GM12878 (cell line): ENCODE measurements at regions not wholly inside any gene's neighbourhood (a gene's known extent, or its start where the extent isn't known, plus 50 kb on each side); places are given as distances from the start of the nearest gene placed in this dataset.
A peak's percentile ranks its signal among the peaks of the same experiment; 100 is the strongest.

Source experiments
- ASH2L ChIP-seq: fragments of 300-600, 200-600 bp; sonication (generic); IDR thresholded peaks from 2 replicates; pipeline ENCODE4 v1.6.1; 2017; ENCODE audit warnings: low read depth, mild to moderate bottlenecking, borderline replicate concordance
- BCL11A ChIP-seq: IDR thresholded peaks from 2 replicates; pipeline ENCODE4 v1.6.1; 2011; ENCODE audit warnings: low read depth, low read length
- BMI1 ChIP-seq: fragments of 450-650 bp; IDR thresholded peaks from 2 replicates; pipeline ENCODE4 v1.6.1; 2016; ENCODE audit warnings: mild to moderate bottlenecking, moderate library complexity, borderline replicate concordance
- CBFB ChIP-seq: IDR thresholded peaks from 2 replicates; pipeline ENCODE4 v1.6.1; 2016; ENCODE audit warnings: antibody characterized with exemption, low read depth
- CBX5 ChIP-seq: sonication (generic); IDR thresholded peaks from 2 replicates; pipeline ENCODE4 v1.6.1; 2016; ENCODE audit warnings: low read depth, moderate library complexity, mild to moderate bottlenecking, inconsistent platforms
- CEBPB ChIP-seq, 2 experiments: fragments of 150-350 bp in 1 of 2; IDR thresholded peaks; 2 replicates each; pipeline ENCODE4 v1.6.1; 2012 to 2014; ENCODE audit warnings: low read depth in 2 of 2, low read length in 2 of 2, borderline replicate concordance in 1 of 2, inconsistent platforms in 1 of 2
- CHD4 ChIP-seq: fragments of 200-600 bp; sonication (generic); IDR thresholded peaks from 2 replicates; pipeline ENCODE4 v1.6.1; 2016; ENCODE audit warnings: mild to moderate bottlenecking
- CREB1 ChIP-seq: IDR thresholded peaks from 2 replicates; pipeline ENCODE4 v1.6.1; 2012; ENCODE audit warnings: low read depth, mild to moderate bottlenecking, inconsistent platforms
- EED ChIP-seq: sonication (generic); IDR thresholded peaks from 2 replicates; pipeline ENCODE4 v1.6.1; 2016; ENCODE audit warnings: antibody characterized with exemption, low read depth
- EZH2 ChIP-seq: IDR thresholded peaks from 2 replicates; pipeline ENCODE4 v1.6.1; 2012; ENCODE audit warnings: low read depth, mild to moderate bottlenecking, control low read depth, inconsistent platforms, low read length, borderline replicate concordance; ENCODE audit not compliant: control insufficient read depth
- HDAC6 ChIP-seq: fragments of 200-600 bp; sonication (generic); IDR thresholded peaks from one replicate; pipeline ENCODE4 v1.8.0; 2017; ENCODE audit warnings: antibody characterized with exemption; ENCODE audit not compliant: unreplicated experiment
- HDGF ChIP-seq: fragments of 450-650 bp; IDR thresholded peaks from 2 replicates; pipeline ENCODE4 v1.6.1; 2016; ENCODE audit warnings: antibody characterized with exemption
- IKZF1 ChIP-seq: fragments of 450-650 bp; conservative IDR thresholded peaks from 2 replicates; pipeline ENCODE4 v1.6.1; 2017; ENCODE audit warnings: antibody characterized with exemption, mild to moderate bottlenecking
- JUNB ChIP-seq: IDR thresholded peaks from 2 replicates; pipeline ENCODE4 v1.6.1; 2016; ENCODE audit warnings: antibody characterized with exemption, mild to moderate bottlenecking
- KLF5 ChIP-seq: fragments of 450-650 bp; IDR thresholded peaks from 2 replicates; pipeline ENCODE4 v1.6.1; 2014; ENCODE audit warnings: mild to moderate bottlenecking; ENCODE audit not compliant: partially characterized antibody
- MTA2 ChIP-seq: fragments of 450-650 bp; IDR thresholded peaks from 2 replicates; pipeline ENCODE4 v1.6.1; 2016; ENCODE audit warnings: low read depth, mild to moderate bottlenecking, moderate library complexity
- MXI1 ChIP-seq: fragments of 150-350 bp; IDR thresholded peaks from 2 replicates; pipeline ENCODE4 v1.6.1; 2011; ENCODE audit warnings: low read depth, mild to moderate bottlenecking, inconsistent platforms, low read length, improper control_type of control experiment
- MYB ChIP-seq: fragments of 150-350 bp; IDR thresholded peaks from 2 replicates; pipeline ENCODE4 v1.6.1; 2014; ENCODE audit warnings: mild to moderate bottlenecking, low read depth, low read length, borderline replicate concordance
- NFXL1 ChIP-seq: fragments of 450-650 bp; IDR thresholded peaks from 2 replicates; pipeline ENCODE4 v1.6.1; 2017; ENCODE audit warnings: antibody characterized with exemption, mild to moderate bottlenecking, borderline replicate concordance
- NR2F1 ChIP-seq: fragments of 450-650 bp; conservative IDR thresholded peaks from 2 replicates; pipeline ENCODE4 v1.6.1; 2017; ENCODE audit warnings: mild to moderate bottlenecking
- NRF1 ChIP-seq: conservative IDR thresholded peaks from 2 replicates; pipeline ENCODE4 v1.6.1; 2011; ENCODE audit warnings: mild to moderate bottlenecking, low read depth, low read length, improper control_type of control experiment
- PML ChIP-seq: IDR thresholded peaks from 2 replicates; pipeline ENCODE4 v1.6.1; 2012; ENCODE audit warnings: low read length, inconsistent platforms
- POLR2A ChIP-seq: IDR thresholded peaks from 2 replicates; pipeline ENCODE4 v1.6.1; 2011; ENCODE audit warnings: low read depth, mild to moderate bottlenecking, low read length
- SMAD1 ChIP-seq: fragments of 450-650 bp; IDR thresholded peaks from 2 replicates; pipeline ENCODE4 v1.6.1; 2018; ENCODE audit warnings: mild to moderate bottlenecking, low read depth; ENCODE audit not compliant: partially characterized antibody
- SMC3 ChIP-seq: IDR thresholded peaks from 2 replicates; pipeline ENCODE4 v1.6.1; 2011; ENCODE audit warnings: low read length, improper control_type of control experiment, borderline replicate concordance
- SRF ChIP-seq, 2 experiments: IDR thresholded peaks; 2 replicates each; pipeline ENCODE4 v1.6.1; 2011; ENCODE audit warnings: low read depth in 2 of 2, low read length in 2 of 2, mild to moderate bottlenecking in 1 of 2, moderate library complexity in 1 of 2
- SUPT20H ChIP-seq: IDR thresholded peaks from 2 replicates; pipeline ENCODE4 v1.6.1; 2011; ENCODE audit warnings: low read depth, mild to moderate bottlenecking, low read length, moderate library complexity, borderline replicate concordance; ENCODE audit not compliant: control insufficient read depth
- TARDBP ChIP-seq: IDR thresholded peaks from 2 replicates; pipeline ENCODE4 v1.6.1; 2016; ENCODE audit warnings: borderline replicate concordance
- TF ChIP-seq, protein P1 (sequence below): fragments of 450-650 bp; IDR thresholded peaks from 2 replicates; pipeline ENCODE4 v1.6.1; 2016; ENCODE audit warnings: mild to moderate bottlenecking
- TF ChIP-seq, protein P2 (sequence below): fragments of 450-650 bp; IDR thresholded peaks from 2 replicates; pipeline ENCODE4 v1.6.1; 2014; ENCODE audit warnings: mild to moderate bottlenecking
- TF ChIP-seq, protein P3 (sequence below): fragments of 450-650 bp; conservative IDR thresholded peaks from 2 replicates; pipeline ENCODE4 v1.6.1; 2017; ENCODE audit warnings: mild to moderate bottlenecking, moderate library complexity

DNA sequence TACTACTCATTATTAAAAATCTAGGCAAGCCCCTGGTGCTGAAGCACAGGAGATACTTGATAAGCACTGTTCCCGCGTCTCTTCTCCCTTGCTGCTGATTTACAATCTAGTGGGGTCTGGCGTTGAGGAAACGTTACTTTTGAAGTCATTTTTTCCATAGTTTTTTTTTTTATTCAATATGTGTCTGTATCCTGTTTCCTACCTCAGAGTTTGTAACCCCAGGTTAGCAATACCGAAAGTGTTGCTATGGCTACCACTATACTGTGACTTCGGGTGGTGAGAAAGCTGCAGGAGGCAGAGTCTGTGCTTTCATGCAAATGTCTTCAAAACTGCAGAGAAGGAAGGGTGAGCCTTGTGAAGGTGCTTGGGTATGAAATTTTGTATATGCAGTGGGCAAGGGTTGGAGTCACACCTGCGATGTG, 458.8 kb upstream of the GHITM start (continued):
- TF ChIP-seq CEBPB (IDR thresholded peaks at IDR 0.05; ENCODE audit: borderline replicate concordance in 1 of 2, low read depth in 2 of 2, low read length in 2 of 2): no peak
- no peak for TF ChIP-seq MYB
- TF ChIP-seq POLR2A: no peak
- peak; percentile 95 for TF ChIP-seq JUNB
- TF ChIP-seq CREB1: no peak
- TF ChIP-seq KLF5: no peak
- TF ChIP-seq TARDBP: no peak
- TF ChIP-seq HDGF: no peak
- TF ChIP-seq NFXL1: no peak
- peak; percentile 83 for TF ChIP-seq IKZF1
- no peak for TF ChIP-seq SMAD1
- TF ChIP-seq EED: peak; percentile 85
- no peak for TF ChIP-seq EZH2
- TF ChIP-seq BCL11A: peak; percentile 42; the same call in 1 of the 2 replicates
- no peak for TF ChIP-seq ASH2L
- TF ChIP-seq PML: no peak
- TF ChIP-seq NRF1: no peak
- TF ChIP-seq CBX5: no peak
- TF ChIP-seq, protein P1, sequence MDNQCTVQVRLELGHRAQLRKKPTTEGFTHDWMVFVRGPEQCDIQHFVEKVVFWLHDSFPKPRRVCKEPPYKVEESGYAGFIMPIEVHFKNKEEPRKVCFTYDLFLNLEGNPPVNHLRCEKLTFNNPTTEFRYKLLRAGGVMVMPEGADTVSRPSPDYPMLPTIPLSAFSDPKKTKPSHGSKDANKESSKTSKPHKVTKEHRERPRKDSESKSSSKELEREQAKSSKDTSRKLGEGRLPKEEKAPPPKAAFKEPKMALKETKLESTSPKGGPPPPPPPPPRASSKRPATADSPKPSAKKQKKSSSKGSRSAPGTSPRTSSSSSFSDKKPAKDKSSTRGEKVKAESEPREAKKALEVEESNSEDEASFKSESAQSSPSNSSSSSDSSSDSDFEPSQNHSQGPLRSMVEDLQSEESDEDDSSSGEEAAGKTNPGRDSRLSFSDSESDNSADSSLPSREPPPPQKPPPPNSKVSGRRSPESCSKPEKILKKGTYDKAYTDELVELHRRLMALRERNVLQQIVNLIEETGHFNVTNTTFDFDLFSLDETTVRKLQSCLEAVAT: no peak
- TF ChIP-seq, protein P2, sequence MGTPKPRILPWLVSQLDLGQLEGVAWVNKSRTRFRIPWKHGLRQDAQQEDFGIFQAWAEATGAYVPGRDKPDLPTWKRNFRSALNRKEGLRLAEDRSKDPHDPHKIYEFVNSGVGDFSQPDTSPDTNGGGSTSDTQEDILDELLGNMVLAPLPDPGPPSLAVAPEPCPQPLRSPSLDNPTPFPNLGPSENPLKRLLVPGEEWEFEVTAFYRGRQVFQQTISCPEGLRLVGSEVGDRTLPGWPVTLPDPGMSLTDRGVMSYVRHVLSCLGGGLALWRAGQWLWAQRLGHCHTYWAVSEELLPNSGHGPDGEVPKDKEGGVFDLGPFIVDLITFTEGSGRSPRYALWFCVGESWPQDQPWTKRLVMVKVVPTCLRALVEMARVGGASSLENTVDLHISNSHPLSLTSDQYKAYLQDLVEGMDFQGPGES: no peak
- TF ChIP-seq CBFB: peak; percentile 34; the same call in 1 of the 2 replicates
- TF ChIP-seq BMI1: peak; percentile 97
- TF ChIP-seq MTA2: peak; percentile 68
- TF ChIP-seq SUPT20H: no peak
- peak; percentile 92 for TF ChIP-seq MXI1
- TF ChIP-seq HDAC6: no peak
- TF ChIP-seq, protein P3, sequence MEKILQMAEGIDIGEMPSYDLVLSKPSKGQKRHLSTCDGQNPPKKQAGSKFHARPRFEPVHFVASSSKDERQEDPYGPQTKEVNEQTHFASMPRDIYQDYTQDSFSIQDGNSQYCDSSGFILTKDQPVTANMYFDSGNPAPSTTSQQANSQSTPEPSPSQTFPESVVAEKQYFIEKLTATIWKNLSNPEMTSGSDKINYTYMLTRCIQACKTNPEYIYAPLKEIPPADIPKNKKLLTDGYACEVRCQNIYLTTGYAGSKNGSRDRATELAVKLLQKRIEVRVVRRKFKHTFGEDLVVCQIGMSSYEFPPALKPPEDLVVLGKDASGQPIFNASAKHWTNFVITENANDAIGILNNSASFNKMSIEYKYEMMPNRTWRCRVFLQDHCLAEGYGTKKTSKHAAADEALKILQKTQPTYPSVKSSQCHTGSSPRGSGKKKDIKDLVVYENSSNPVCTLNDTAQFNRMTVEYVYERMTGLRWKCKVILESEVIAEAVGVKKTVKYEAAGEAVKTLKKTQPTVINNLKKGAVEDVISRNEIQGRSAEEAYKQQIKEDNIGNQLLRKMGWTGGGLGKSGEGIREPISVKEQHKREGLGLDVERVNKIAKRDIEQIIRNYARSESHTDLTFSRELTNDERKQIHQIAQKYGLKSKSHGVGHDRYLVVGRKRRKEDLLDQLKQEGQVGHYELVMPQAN: no peak
- TF ChIP-seq CHD4: no peak
- TF ChIP-seq SRF (IDR thresholded peaks at IDR 0.05; ENCODE audit: low read depth in 2 of 2, low read length in 2 of 2): no peak
- TF ChIP-seq NR2F1: no peak
- no peak for TF ChIP-seq SMC3
